ENCODE measurements at regions not wholly inside any gene's neighbourhood (a gene's known extent, or its start where the extent isn't known, plus 50 kb on each side); places are given as distances from the start of the nearest gene placed in this dataset.

DNA sequence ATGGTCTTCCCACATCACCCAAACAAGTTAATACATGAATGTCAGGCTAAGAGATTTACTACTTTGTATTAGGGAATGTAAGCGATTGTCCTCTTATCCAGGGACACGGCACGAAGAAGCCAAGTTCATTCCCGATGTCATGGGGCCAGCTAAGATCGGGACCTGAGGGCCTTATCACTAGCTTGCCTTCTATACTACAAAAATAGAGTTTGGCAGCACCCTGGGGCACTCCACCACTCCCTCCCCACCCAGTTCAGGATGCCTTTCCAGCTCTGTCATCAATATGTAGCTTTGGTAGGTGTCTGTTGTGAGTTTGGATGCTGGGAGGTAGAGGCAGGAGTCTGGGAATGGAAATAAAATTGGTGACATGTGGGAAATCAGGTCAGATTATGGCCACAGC lies 197.5 kb downstream of the ATG4C start:
- no peak for DNase-seq (ENCODE audit: low read depth in 2 of 2)

DNA sequence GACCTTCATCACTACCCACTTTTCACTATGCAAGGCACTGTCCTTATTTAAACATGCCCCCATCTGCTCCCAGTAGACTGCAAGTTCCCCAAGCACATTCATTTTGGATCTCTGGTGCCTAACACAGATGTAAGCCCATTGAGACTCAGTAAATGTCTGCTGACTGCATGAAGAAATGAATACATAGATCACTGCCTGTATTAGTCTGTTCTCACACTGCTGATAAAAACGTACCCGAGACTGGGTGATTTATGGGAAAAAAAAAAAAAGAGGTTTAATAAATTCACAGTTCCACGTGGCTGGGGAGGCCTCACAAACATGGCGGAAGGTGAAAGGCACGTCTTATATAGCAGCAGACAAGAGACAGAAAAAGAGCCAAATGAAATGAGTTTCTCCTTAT lies 204.9 kb downstream of the ATG4C start:
- DNase-seq (ENCODE audit: low read depth in 2 of 2), result no peak

DNA sequence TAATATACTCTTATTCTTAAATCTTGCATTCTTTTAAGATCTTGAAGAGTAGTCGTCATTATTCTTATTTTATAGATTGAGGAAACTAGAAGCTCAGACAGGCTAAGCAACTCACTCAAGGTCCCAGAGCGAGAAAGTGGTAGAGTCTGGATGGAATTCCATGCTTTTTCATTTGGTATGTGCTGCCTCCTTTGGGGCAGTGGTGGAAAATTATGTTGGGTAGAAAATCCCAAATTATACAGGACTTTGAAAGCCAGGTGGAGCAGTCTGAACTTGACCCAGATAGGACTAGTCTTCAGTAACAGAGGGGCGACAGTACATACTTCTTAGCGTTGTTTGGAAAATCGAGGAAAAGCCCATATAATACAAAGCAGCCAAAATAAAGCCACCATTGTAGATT lies 205.6 kb downstream of the ATG4C start:
- DNase-seq (ENCODE audit: low read depth in 2 of 2), result no peak

DNA sequence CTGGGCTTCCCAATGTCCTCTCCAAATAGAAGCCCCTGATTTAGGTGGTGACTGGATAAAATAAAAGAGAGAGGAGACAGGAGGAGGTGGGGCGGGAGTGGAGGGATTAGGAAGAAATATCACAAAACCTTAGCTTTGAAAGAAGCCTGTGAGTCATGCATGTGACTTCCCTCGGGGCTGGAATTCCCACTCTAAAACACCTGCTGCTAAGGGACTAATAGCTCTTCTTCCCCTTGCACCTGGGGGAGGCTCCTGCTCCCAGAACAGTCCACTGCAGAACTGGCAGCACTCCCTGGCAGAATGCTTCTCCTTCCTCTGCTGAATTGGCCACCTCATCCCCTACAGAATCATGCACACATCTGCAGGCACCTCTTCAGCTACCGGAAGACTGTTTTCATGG lies 207.2 kb downstream of the ATG4C start:
- no peak for DNase-seq (ENCODE audit: low read depth in 2 of 2)

DNA sequence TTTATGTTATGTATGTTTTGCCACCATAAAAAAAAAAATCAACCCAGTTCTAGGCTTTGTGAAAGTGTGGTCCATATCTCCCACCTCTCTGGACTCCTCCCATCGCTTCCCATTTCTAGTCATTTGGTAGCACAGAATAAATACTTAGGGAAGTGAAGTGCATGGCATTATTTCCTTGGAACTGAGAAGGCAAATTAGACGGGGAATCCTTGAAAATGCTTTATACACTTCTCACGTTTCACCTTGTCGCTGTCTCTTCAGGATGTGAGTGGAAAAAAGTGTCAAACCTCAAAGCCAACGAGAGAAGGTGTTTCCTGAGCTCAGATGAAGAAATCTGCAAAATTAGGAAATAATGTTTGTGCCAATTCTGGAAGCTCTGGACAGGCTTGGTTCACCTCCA lies 209.9 kb downstream of the ATG4C start:
- DNase-seq (ENCODE audit: low read depth in 2 of 2), result no peak

DNA sequence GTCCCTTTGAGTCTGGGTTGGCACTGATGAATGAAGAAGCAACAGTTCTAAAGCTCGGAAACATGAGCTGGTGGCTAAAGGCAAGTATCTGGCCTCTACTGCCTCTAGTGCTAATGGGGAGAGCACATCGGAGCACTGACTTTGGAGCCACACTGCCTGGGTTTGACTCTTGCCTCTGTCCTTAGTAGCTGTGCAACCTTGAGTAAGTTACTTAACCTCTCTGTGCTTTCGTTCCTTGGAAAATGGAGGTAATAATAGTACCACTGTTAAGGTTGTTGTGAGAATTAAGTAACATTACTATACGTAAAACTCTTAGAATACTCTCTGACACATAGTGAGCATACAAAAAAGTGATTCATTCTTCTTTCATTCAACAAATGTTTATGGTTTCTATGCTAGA lies 211.2 kb downstream of the ATG4C start:
- DNase-seq (ENCODE audit: low read depth in 2 of 2), result no peak

DNA sequence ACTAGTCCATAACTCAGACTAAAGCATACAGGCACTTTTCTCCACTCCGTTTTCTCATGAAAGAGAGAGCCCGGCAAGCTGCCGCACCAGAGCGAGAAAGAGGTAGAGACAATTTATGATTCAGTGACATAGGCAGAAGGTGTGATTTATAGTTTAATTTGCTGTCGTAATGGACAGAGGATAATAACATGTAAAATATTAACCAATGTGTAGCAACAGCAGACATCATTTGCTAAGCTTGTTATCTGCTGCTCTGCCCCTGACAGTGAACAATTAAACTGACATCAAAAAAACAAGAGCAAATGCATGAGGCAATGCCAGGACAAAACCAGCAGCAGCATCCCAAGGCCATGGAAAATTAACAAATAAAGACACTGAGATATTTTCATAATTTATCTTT lies 214.0 kb downstream of the ATG4C start:
- no peak for DNase-seq (ENCODE audit: low read depth in 2 of 2)

DNA sequence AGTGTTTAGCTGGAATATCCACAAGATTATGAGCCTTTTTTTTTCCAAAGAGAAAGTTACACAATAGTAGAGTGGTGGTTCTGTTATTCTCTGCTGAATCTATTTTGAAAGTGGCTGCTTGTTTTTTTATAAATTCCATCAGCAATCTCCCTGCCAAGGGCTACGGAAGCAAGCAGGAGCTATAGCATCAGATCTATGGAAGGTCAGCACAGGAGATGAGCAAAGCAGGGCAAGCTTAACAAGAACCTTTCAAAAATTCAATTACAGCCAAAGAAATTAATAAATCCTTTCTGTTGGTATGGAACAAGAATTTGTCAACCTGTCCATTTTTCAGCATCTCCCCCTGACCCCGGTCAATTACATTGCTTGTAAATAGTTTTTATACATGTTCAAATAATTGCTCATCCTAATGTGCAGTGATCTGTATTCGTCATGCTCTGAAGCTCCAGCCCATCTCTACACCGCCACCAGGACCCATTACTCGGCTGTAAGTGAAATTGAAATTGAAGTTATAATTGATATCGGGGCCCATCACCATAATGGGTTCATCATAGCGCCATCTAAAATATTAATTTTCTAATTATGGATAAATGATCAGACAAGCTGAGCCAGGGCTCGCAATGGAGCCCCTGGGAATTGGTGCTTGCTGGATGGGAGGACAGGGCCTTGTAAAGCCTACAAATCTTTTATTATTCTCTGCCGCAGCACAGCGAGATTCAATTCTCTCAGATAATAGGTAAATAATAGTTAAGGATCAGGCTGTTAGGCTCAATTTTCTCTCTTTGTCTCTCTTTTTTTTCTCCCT lies 215.1 kb downstream of the ATG4C start:
- DNase-seq (ENCODE audit: low read depth in 2 of 2), result no peak

DNA sequence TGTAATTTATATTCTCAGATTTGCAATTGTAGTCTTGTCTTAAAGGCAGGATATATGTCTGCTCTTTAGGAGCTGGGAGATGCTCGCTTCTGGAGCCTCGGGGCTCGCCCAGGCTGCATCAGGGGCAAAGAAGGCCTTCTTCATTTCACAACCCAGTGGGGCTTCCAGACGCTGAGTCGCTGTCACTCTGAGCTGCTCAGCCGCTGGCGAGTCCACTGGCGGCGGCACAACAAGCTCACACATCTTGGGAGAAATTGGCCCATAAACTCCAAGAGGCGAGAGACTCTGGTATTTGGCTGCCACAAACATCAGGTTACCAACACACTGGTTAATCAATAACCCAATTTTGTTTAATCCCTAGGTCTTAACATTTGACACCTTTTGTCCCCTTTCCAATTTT lies 216.6 kb downstream of the ATG4C start:
- no peak for DNase-seq (ENCODE audit: low read depth in 2 of 2)

DNA sequence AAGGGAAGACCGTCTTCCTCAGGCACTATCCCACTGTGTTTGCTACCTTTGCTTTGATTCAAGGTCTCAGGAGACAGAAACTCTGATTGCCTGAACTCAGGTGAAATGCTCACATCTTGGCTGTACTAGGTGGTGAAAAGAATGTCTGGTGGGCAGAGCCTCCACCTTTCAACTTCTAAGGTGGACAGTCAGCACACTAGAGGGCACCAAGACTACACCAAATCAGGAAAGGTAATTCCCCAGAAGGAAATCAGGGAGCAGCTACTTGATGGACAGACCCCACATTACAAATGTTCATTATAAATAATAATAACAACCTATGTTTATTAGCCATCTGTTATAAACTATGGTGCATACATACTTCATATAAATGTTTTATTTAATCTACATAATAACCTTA lies 220.9 kb downstream of the ATG4C start:
- no peak for DNase-seq (ENCODE audit: low read depth in 2 of 2)

DNA sequence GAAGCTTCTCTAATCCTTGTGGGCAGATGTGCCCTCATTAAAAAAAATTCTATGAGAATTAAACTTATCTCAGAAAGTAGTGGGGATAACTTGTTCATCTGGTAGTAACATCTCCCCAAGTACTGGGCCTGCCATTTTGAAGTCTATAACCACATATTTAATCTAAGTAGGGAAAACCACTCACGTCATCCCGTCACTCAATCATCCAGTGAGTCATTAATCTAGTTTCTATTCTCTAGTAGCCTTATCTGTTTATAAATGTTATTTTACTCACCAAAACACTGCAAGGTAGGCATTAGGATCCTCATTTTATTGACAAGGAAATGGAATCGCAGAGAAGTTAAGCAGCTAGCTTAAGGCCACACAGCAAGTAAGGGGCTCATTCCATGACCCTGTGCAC lies 221.9 kb downstream of the ATG4C start:
- no peak for DNase-seq (ENCODE audit: low read depth in 2 of 2)

DNA sequence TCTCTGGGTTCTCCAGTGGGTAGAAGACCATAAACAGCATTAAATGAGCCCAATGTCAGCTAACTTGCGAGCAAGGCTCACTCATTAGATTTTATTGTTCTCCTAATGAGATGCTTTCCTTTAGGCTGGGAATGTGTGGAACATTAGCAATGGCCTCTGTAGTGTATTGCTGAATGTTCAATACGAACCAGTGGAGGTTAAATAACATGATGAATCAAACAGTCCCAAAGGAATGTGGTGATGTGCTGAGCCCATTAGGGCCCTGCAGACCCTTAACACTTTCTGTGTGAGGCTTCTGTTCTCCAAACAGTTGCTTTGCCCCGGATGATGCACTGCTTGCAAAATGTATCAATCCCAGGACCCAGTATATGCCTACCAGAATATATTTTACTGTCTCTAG lies 225.5 kb downstream of the ATG4C start:
- DNase-seq (ENCODE audit: low read depth in 2 of 2), result no peak

DNA sequence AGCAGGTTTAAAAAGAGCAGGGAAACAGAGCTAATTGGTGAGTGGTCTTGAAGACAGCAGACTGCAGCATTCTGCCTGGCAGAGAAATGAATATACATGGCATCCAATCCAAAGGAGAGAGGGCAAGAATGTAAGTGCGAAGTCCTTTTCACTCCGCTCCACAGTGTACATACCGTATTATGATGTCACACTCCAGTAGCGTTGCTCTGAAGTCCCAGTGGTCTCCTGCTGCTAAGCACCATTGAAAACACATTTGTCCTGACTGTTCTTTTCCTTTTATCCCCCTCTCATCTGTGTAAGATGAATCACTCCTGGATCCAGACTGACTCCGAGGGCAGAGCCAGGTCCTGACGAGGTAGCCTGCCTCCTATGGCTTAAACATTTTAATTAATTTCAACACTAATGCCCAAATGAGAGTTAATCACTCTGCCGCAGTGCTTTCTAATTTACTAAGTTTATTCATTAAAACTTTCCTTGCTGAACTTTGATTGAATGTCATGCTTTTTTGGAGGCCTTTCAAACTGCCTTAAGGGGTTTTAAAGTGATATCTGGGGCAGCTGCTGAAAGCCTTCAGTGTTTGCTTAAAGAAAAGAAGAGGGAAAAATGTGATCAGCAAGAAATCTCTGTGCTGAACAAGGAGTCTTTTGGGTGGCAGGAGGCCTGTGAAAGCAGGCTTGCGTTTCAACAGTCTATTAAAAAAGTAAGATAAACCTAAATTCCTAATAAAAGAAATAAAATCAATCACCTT lies 227.2 kb downstream of the ATG4C start:
- no peak for DNase-seq (ENCODE audit: low read depth in 2 of 2)

DNA sequence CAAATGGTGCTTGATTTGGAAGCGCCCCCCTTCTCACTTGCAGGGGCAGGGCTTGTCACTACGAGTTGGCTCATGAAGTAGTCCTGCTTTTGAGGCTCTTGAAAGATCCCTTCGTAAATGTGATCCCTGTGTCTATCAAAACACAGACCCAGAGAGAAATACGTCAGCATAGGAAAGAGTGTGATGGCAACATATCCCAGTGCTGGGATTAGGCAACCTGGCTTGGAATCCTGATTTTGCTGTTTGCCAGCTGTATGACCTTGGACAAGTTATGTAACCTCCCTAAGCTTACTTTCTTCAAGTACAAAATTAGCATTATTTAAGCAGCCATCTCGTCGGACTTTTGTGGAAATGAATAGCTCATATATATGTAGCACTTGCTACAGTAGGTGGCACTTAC lies 228.4 kb downstream of the ATG4C start:
- no peak for DNase-seq (ENCODE audit: low read depth in 2 of 2)

DNA sequence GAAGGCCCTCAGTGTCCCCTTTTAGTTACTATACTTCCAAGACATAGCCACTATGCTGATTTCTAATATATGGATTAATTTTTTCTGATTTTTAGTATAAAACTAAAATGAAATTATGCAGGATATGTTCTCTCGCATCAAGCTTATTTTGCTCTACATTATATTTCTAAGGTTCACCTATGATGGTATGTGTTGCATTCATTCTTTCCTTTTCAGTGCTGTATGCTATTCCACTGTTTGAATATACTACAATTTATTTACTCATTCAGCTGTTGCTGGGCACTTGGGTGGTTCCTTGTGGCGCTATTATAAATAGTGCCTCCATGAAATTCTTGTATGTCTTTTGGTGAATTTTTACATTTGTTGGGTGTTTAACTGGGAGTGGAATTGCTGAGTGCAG lies 230.3 kb downstream of the ATG4C start:
- DNase-seq (ENCODE audit: low read depth in 2 of 2), result no peak

DNA sequence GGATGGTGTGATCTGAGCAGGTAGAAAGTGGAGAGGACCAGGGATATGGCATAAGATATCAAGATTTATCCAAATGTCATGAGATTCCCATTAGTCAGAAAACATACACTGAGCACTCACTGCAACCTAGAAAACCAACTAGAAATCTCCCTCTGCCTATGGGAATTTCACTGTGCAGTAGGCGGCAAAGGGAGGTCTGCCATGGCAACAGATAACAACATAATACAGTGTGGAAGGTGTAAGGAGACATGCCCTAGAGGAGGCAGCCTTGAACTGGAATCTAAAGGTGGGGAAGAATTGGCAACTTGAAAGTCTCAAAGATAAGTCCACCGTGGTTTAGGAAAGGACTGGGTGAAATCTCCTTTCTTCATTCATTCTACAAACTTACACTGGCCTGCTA lies 238.4 kb downstream of the ATG4C start:
- DNase-seq (ENCODE audit: low read depth in 2 of 2), result no peak

DNA sequence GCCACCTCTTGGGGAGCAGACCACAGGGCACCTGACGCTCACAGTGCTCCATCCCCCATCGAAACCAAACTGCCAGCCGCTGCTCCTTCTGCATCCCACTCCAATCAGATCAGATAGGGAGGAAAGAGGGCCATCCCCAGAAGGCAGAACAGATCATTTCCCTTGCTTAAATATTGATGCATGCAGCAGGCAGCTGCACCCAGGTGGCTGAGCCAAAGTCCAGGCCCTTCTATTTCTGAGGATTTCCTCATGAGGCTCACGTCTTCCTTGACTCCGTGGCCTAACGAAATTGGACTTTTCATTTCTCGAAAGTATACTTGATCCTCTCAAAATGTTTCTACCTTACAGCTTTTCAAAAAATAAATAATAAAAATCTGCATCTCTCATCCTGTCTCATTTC lies 239.2 kb downstream of the ATG4C start:
- DNase-seq (ENCODE audit: low read depth in 2 of 2), result no peak

DNA sequence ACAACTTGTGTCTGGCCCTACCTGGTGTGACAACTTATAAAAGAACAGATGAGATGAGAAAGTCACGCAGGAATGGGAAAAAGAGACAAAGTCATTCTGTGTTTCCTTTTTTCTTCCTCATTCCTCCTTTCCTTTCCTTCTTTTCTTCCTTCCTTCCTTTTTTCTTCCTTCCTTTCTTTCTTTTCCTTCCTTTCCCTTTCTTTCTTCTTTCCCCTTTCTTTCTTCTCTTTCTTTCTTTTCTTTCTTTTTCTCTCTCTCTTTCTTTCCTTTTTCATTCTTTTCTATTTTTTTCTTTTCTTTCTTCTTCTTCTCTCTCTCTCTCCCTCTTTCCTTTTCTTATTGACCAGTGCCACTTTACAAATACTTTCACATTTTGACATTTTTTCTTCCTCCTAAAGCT lies 239.7 kb downstream of the ATG4C start:
- DNase-seq (ENCODE audit: low read depth in 2 of 2), result no peak

DNA sequence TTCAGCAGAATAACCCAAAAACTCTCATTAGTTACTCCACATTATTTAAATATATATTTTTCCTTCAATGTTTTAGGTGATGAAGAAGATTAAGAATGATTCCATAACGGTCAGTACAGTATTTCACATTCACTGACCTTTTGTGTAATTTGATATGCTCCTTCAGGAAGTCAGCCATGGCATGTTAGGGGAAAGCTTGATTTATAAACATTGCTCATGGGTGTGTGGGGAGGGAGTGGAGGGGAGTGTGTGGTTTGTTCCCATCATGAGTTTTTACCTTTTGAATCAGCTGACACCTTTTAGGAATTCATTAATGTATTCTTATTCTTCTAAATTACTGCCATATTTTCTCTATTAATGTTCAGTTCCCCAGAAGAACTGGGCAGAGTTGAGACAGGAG lies 240.2 kb downstream of the ATG4C start:
- no peak for DNase-seq (ENCODE audit: low read depth in 2 of 2)

DNA sequence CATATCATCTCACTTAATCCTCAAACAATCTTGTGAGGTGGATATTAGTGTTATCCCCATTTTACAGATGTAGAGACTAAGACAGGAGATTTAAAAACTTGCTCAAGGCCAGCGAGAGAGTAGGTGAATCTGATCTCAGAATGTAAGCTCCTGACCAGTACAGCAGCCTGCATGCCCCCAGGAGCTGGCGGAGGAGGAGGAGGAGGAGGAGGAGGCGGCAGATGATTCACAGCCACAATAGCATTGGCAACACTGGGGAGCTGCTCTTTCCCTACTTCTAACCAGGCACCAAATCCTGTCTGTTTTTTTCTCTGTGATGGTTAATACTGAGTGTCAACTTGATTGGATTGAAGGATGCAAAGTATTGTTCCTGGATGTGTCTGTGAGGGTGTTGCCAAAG lies 243.2 kb downstream of the ATG4C start:
- no peak for DNase-seq (ENCODE audit: low read depth in 2 of 2)

DNA sequence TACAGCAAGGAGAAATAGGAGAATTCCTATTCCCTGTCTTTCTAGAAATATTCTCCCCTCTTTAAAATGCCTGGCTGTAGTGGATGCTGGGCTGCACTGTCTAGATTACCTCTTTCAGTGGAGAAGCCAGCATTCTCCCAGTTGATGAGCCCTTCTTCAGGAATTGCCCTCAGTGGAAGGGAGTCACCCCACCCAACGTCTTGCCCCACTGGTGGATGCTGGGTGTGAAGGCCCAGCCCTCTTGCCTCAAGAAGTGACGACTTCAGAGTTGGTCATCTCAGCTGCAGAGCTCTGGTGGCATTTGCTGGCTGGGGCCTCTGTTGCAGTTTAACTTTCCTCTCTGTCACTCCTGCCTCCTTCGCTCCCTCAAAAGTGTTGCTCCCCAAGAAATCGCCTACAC lies 248.2 kb downstream of the ATG4C start:
- DNase-seq (ENCODE audit: low read depth in 2 of 2), result no peak

DNA sequence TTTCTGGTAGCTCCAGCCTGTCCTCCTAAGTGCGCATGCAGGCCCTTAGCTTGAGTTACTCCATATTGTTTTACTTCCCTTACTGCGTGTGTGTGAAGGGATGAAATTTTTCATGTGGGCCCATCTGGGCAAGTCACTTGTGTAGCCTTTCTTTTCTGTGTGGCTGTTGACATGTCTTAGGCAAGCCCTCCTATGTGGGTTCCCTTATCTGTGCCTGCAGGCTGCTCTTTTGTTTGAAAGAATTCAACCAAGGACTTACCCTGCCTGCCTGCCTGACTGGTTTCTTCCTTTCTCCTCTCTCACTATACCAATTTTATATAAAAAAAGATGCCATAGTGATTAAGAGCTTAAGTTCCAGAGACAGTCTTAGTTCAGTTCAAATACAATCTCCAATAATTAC lies 249.3 kb downstream of the ATG4C start:
- no peak for DNase-seq (ENCODE audit: low read depth in 2 of 2)

DNA sequence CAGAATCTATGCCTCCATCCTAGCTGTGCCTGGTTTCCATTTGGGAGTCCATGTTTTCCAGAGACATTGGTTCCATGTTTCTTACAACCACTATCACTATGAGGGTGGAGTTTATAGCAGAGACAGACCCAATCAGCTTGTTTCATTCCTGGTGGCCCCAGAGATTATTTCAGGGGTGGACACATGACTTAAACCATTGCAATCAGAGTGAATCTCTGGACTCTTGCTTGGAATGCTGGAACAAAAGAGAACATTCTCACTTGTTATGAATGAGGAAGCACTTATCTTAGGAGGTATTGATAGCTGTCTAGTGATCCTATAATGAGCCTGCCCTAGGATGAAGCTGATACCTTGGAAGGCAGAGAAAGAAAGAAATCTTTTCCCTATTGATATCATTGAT lies 250.3 kb downstream of the ATG4C start:
- no peak for DNase-seq (ENCODE audit: low read depth in 2 of 2)

DNA sequence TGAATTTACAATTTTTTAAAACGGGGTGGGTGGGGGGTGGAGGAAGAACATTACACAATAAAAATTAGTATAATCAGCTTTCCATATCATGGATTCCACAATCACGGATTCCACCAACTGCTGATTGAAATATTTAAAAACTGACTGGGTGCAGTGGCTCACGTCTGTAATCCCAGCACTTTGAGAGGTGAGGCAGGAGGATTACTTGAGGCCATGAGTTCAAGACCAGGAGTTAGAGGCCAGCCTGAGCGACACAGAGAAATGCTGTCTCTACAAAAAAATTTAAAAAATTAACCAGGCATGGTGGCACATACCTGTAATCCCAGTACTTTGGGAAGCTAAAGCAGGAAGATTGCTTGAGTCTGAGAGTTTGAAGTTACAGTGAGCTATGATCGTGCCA lies 254.7 kb downstream of the ATG4C start:
- DNase-seq (ENCODE audit: low read depth in 2 of 2), result no peak

Data from stimulated activated CD4-positive, alpha-beta T cell treated with anti-CD3 and anti-CD28 coated beads, Interleukin-12 subunit alpha, Interleukin-12 subunit beta, amount 100 ng/mL, for 24 hours (primary cell).